Fibroblast of the aortic adventitia (primary cell): ENCODE measurements at regions not wholly inside any gene's neighbourhood (a gene's known extent, or its start where the extent isn't known, plus 50 kb on each side); places are given as distances from the start of the nearest gene placed in this dataset.

Experiments used
- DNase-seq: peaks from one replicate; pipeline ENCODE4 v3.0.0-alpha.2; 2010; ENCODE audit warnings: low read depth
- H3K4me3 ChIP-seq: 2 replicates; pipeline ENCODE4 v1.5.1; 2011; ENCODE audit warnings: low read depth, mild to moderate bottlenecking, control low read depth, low read length, moderate library complexity
- TF ChIP-seq, protein P1 (sequence below): IDR thresholded peaks from 2 replicates; pipeline ENCODE4 v1.5.1; 2011; ENCODE audit warnings: mild to moderate bottlenecking, low read length, control low read depth, inconsistent platforms; ENCODE audit not compliant: insufficient read depth

DNA sequence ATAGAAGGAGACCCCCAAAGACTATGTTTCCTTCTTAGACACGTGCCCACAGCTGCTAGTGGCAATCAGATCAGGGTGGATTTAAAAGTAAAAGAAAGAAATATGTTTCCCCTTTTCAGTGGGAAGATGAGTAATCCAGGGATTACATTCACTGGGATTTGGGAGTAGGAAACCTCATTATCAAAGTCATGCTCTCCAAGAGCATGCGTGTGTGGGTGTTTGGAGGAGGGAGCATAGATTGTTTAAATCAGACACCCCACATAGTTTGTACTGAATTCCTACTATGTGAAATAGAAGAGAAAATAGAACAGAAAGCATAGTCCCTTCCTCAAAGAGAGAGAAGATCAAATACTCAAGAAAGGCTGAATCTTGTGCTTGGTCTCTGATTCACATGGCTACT lies 65.5 kb upstream of the TBCA start:
- DNase-seq, result no peak
- H3K4me3 ChIP-seq, result no peak overlapping the region
- TF ChIP-seq, protein P1, sequence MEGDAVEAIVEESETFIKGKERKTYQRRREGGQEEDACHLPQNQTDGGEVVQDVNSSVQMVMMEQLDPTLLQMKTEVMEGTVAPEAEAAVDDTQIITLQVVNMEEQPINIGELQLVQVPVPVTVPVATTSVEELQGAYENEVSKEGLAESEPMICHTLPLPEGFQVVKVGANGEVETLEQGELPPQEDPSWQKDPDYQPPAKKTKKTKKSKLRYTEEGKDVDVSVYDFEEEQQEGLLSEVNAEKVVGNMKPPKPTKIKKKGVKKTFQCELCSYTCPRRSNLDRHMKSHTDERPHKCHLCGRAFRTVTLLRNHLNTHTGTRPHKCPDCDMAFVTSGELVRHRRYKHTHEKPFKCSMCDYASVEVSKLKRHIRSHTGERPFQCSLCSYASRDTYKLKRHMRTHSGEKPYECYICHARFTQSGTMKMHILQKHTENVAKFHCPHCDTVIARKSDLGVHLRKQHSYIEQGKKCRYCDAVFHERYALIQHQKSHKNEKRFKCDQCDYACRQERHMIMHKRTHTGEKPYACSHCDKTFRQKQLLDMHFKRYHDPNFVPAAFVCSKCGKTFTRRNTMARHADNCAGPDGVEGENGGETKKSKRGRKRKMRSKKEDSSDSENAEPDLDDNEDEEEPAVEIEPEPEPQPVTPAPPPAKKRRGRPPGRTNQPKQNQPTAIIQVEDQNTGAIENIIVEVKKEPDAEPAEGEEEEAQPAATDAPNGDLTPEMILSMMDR, result no peak

DNA sequence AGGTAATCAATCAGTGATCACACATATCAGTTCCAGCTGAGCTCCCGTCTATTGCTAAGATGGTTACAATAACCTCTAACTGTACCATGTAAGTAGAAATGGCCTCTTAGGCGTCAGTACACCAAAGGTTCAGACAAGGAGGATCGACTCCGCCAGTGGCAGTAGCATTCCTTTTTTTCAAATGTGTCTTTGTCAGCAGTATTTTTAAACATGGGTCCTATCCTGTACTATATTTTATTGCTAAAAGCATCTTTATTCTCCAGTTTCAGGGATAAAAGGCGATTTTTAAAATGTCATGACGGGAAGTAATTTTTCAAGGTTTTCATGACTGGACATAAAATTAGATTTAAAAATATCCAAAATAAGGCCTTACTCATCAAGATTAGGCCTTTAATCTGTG lies 64.8 kb upstream of the TBCA start:
- H3K4me3 ChIP-seq, result no peak overlapping the region
- DNase-seq, result no peak
- TF ChIP-seq, protein P1, result no peak

DNA sequence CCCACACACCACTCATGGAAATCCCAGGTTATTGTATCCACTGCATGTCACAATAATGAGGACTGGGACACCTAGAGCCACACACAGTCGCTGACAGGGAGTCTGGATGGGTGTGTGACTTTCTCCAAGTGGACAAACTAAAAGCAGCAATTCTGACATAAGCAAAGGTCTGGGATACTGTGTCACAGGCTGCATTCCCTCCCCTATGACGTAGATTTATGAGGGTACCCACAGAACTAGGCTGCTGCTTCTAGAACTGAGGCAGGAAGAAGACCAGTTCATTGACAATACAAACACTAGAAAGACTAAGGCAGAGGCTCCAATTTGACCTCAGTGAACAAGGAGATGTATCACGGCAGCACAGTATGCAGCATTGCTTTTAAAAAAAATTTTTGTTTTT lies 63.6 kb upstream of the TBCA start:
- DNase-seq, result no peak
- TF ChIP-seq, protein P1, result no peak
- no peak overlapping the region for H3K4me3 ChIP-seq

DNA sequence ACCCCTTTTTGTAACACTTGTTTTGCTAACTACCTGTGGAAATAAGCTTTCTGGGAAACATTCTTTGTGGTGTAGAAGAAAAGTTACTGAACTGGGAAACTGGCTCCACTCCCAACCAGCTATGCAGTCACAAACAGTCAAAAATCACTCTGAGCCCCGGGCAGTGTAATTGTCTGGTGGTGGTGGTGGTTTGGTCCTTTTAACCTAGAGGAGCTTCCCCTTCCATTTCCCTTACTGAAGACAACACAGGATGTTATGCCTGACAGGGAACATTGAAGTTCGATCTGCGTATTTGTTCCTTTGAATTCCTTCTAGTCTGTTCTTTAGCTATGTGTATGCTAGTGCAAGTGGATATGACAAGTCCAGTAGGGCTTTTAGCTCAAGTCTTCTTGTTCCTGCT lies 56.8 kb upstream of the TBCA start:
- TF ChIP-seq, protein P1, result no peak
- DNase-seq, result no peak

DNA sequence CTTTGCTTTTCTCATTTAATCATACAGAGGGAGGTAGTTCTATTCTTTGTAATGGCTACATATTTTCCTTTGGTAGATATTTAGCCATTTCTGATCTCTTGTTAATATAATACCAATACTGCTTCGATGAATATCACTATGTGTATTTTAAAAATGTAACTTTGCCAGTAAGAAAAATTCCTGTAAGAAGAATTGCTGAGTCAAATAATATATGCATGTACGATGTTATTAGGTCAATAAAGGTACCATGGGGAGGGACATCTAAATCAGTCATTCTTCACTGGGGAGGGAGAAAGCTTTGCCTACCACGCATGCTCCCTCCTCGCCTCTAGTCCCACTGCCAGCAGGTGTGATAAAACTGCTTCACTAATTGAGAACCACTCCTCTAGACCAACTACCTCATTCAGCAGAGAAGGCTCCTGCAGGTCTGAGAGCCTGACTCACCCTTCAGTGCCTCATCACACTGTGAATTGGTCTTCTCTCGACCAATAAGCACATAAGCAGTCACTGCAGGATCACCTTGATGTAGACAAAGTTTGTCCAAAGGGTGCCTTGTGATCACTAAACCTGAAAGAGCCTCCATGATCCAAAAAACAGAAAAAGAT lies 56.1 kb upstream of the TBCA start:
- TF ChIP-seq, protein P1, result no peak
- H3K4me3 ChIP-seq, result no peak overlapping the region
- no peak for DNase-seq

More for the DNA sequence above, 56.8 kb upstream of the TBCA start:
- no peak overlapping the region for H3K4me3 ChIP-seq

DNA sequence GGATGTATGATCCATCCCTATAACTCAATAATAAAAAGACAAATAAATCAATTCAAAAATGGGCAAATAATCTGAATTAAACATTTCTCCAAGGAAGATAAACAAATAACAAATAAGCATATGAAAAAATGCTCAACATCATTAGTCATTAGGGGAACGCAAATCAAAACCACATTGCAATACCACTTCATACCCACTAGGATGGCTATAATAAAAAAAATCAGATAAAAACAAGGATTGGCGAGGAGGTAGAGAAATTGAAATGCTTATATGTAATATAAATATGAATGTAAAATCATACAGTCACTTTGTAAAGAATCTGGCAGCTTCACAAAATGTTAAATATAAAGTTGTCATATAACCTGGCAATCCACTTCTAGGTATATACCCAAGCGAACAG lies 52.3 kb upstream of the TBCA start:
- TF ChIP-seq, protein P1, result peak; percentile 36
- DNase-seq, result no peak
- no peak overlapping the region for H3K4me3 ChIP-seq
